Endothelial cell of umbilical vein (primary cell): ENCODE measurements at regions not wholly inside any gene's neighbourhood (a gene's known extent, or its start where the extent isn't known, plus 50 kb on each side); places are given as distances from the start of the nearest gene placed in this dataset.

Source experiments
- BruUV-seq: library from RNA; stranded (reverse); fragments of 400-500 nt; replicated peaks from 2 replicates; lab custom pipeline; 2021; lab: Mats Ljungman, UMichigan
- CTCF ChIA-PET: fragments of 300-600, 350-600 bp; sonication (Branson Sonifier 250); formaldehyde crosslinking; loops from one replicate; lab custom pipeline; 2021; ENCODE audit warnings: antibody characterized with exemption, inconsistent platforms; lab: Charles Lee
- POLR2A ChIA-PET: fragments of 300-600, 350-600 bp; sonication (Branson Sonifier 250); formaldehyde crosslinking; loops from one replicate; lab custom pipeline; 2021; ENCODE audit warnings: antibody characterized with exemption, inconsistent platforms; lab: Charles Lee
- DNase-seq: peaks from one replicate; pipeline ENCODE4 v3.0.0-alpha.2; 2011; ENCODE audit warnings: low read depth, low spot score
- FAIRE-seq: peaks from 2 replicates; lab custom pipeline; 2011; peaks lifted over from hg19 to GRCh38; lab: Jason Lieb, UNC
- H2AFZ ChIP-seq: 2 replicates; pipeline ENCODE4 v1.6.0; 2012; ENCODE audit warnings: low read depth, low read length, control low read depth, inconsistent platforms
- H3K27ac ChIP-seq: 2 replicates; pipeline ENCODE4 v1.5.1; 2011; ENCODE audit warnings: low read depth, mild to moderate bottlenecking, control low read depth, low read length, moderate library complexity; ENCODE audit not compliant: insufficient read depth
- H3K27me3 ChIP-seq, 2 experiments: 2 replicates each; pipeline versions ENCODE4 v1.6.0 to v1.6.1; 2011; ENCODE audit warnings: low read length in 2 of 2, mixed read lengths in 1 of 2; ENCODE audit not compliant: control insufficient read depth in 2 of 2, insufficient read depth in 2 of 2
- H3K36me3 ChIP-seq, 2 experiments: 2 replicates in 1 of 2; 3 replicates in 1 of 2; pipeline ENCODE4 v1.5.1; 2011; ENCODE audit warnings: low read length in 2 of 2, mild to moderate bottlenecking in 1 of 2, moderate library complexity in 1 of 2; ENCODE audit not compliant: control insufficient read depth in 2 of 2, insufficient read depth in 2 of 2; ENCODE audit errors: extremely low read depth in 1 of 2
- H3K4me1 ChIP-seq: 3 replicates; pipeline ENCODE4 v1.5.1; 2011; ENCODE audit warnings: mild to moderate bottlenecking, low read length; ENCODE audit not compliant: control insufficient read depth, insufficient read depth; ENCODE audit errors: extremely low read depth
- H3K4me2 ChIP-seq: 2 replicates; pipeline ENCODE4 v1.6.1; 2011; ENCODE audit warnings: low read length, control low read depth, mixed read lengths; ENCODE audit not compliant: insufficient read depth
- H3K4me3 ChIP-seq, 3 experiments: fragments of 200-600 bp in 1 of 3; sonication (generic), shearing (Covaris generic) in 1 of 3; replicated peaks in 1 of 3; 2 replicates each; pipeline ENCODE4 v1.5.1; 2011 to 2016; ENCODE audit warnings: control low read depth in 3 of 3, low read length in 3 of 3, mild to moderate bottlenecking in 2 of 3, inconsistent platforms in 1 of 3, low read depth in 1 of 3, moderate library complexity in 1 of 3; ENCODE audit not compliant: insufficient read depth in 1 of 3
- H3K79me2 ChIP-seq: 2 replicates; pipeline ENCODE4 v1.6.0; 2012; ENCODE audit warnings: low read length, inconsistent platforms; ENCODE audit not compliant: control insufficient read depth, insufficient read depth
- H3K9ac ChIP-seq: replicated peaks from 2 replicates; pipeline ENCODE3; 2011; ENCODE audit warnings: low read length, control low read depth; ENCODE audit not compliant: insufficient read depth; ENCODE audit errors: extremely low read depth
- H3K9me1 ChIP-seq: replicated peaks from 3 replicates; pipeline ENCODE4 v1.6.0; 2011; ENCODE audit warnings: mild to moderate bottlenecking, low read length; ENCODE audit not compliant: control insufficient read depth, insufficient read depth; ENCODE audit errors: extremely low read depth
- H3K9me3 ChIP-seq: replicated peaks from 2 replicates; pipeline ENCODE4 v1.5.1; 2012; ENCODE audit warnings: low read length, inconsistent platforms; ENCODE audit not compliant: control insufficient read depth, insufficient read depth
- H4K20me1 ChIP-seq: replicated peaks from 2 replicates; pipeline ENCODE3; 2011; ENCODE audit warnings: mild to moderate bottlenecking, low read length; ENCODE audit not compliant: control insufficient read depth, insufficient read depth; ENCODE audit errors: extremely low read depth
- EZH2 ChIP-seq: IDR thresholded peaks from 2 replicates; pipeline ENCODE4 v1.6.1; 2012; ENCODE audit warnings: borderline replicate concordance, low read depth, mild to moderate bottlenecking, moderate library complexity, low read length, inconsistent platforms; ENCODE audit not compliant: severe bottlenecking
- FOS ChIP-seq: IDR thresholded peaks from 2 replicates; pipeline ENCODE4 v1.6.1; 2011; ENCODE audit warnings: mild to moderate bottlenecking, low read length, moderate library complexity, borderline replicate concordance; ENCODE audit not compliant: insufficient read depth
- GATA2 ChIP-seq: IDR thresholded peaks from 2 replicates; pipeline ENCODE4 v1.7.0; 2011; ENCODE audit warnings: low read depth, mild to moderate bottlenecking, moderate library complexity, mixed read lengths, low read length; ENCODE audit not compliant: insufficient read length, insufficient read depth
- JUN ChIP-seq: IDR thresholded peaks from 2 replicates; pipeline ENCODE4 v1.6.1; 2011; ENCODE audit warnings: borderline replicate concordance, low read depth; ENCODE audit not compliant: insufficient read length, insufficient read depth
- MYC ChIP-seq: IDR thresholded peaks from one replicate; pipeline ENCODE4 v1.6.1; 2011; ENCODE audit warnings: mild to moderate bottlenecking, low read depth, low read length
- POLR2A ChIP-seq: IDR thresholded peaks from 2 replicates; pipeline ENCODE4 v1.6.1; 2012; ENCODE audit warnings: low read depth, mild to moderate bottlenecking, control low read depth, low read length
- POLR2AphosphoS5 ChIP-seq: IDR thresholded peaks from 2 replicates; pipeline ENCODE4 v1.6.1; 2012; ENCODE audit warnings: low read depth, mild to moderate bottlenecking, control low read depth, low read length, moderate library complexity; ENCODE audit not compliant: insufficient read depth
- dilution Hi-C: fragments of 300-500 bp; cut with MboI; formaldehyde crosslinking; loops from one replicate; pipeline ENCODE4 v1.15.0; 2019; ENCODE audit warnings: low sequenced_read_pairs; ENCODE audit not compliant: extremely low pct_ligation_motif_present
- intact Hi-C: fragments of 100-400 bp; cut with micrococcal nuclease; formaldehyde crosslinking; loops from one replicate; pipeline ENCODE4 v1.10.0; 2022
- TF ChIP-seq, protein P1 (sequence below), 2 donors: IDR thresholded peaks; 1 replicate in 1 of 2; 2 replicates in 1 of 2; pipeline ENCODE4 v1.5.1; 2011; ENCODE audit warnings: low read length in 2 of 2, mild to moderate bottlenecking in 2 of 2, moderate library complexity in 2 of 2, control low read depth in 1 of 2, inconsistent platforms in 1 of 2, low read depth in 1 of 2; ENCODE audit not compliant: insufficient read depth in 1 of 2; ENCODE audit errors: extremely low read depth in 1 of 2
- TF ChIP-seq, protein P2 (sequence below): IDR thresholded peaks from 2 replicates; pipeline ENCODE4 v1.6.1; 2011; ENCODE audit not compliant: insufficient read depth, insufficient read length

DNA sequence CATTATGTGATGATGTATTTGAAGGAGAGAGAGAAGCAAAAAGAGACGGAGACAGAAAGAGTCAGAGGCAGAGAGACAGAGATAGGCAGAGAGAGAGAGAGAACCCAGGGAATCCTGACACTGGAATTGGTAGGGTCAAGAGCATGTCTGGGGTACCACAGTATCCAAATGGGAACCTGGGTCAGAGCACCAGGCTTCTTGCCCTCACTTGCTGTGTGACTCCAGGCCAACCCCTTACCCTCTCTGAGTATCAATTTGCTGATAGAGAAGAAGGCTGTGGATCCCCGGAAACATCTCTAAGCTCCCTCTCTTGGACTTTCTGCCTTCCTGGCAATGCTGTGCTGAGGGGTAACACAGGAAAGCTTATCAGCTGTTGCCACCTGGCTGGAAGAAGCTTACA, 385.3 kb upstream of the SULF2 start:
- Histone ChIP-seq H3K27ac (no peak overlapping the region), H3K4me3 (no peak overlapping the region), H3K36me3 (no peaks in the 10 kb centered on the region), H4K20me1 (no peaks in the 10 kb centered on the region), H2AFZ (no peak overlapping the region), H3K27me3 (peaks cover 0 to 12% of the 10 kb centered on the region in 2 experiments), H3K4me2 (no peak overlapping the region), H3K9ac (no peak overlapping the region), H3K9me3 (no peaks in the 10 kb centered on the region), H3K79me2 (no peaks in the 10 kb centered on the region), H3K4me1 (no peaks in the 10 kb centered on the region), H3K9me1 (no peaks in the 10 kb centered on the region)
- intact Hi-C loops, result no loop called here
- DNase-seq (no peak), FAIRE-seq (no peak)
- ChIA-PET CTCF (no interaction called here), POLR2A (no interaction called here)
- no TSS peak for BruUV-seq
- TF ChIP-seq, protein P1, sequence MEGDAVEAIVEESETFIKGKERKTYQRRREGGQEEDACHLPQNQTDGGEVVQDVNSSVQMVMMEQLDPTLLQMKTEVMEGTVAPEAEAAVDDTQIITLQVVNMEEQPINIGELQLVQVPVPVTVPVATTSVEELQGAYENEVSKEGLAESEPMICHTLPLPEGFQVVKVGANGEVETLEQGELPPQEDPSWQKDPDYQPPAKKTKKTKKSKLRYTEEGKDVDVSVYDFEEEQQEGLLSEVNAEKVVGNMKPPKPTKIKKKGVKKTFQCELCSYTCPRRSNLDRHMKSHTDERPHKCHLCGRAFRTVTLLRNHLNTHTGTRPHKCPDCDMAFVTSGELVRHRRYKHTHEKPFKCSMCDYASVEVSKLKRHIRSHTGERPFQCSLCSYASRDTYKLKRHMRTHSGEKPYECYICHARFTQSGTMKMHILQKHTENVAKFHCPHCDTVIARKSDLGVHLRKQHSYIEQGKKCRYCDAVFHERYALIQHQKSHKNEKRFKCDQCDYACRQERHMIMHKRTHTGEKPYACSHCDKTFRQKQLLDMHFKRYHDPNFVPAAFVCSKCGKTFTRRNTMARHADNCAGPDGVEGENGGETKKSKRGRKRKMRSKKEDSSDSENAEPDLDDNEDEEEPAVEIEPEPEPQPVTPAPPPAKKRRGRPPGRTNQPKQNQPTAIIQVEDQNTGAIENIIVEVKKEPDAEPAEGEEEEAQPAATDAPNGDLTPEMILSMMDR (IDR thresholded peaks at IDR 0.05; ENCODE audit: extremely low read depth in 1 of 2, insufficient read depth in 1 of 2, low read depth in 1 of 2, low read length in 2 of 2), result no peak
- TF ChIP-seq FOS, result no peak
- TF ChIP-seq JUN, result no peak
- no peak for TF ChIP-seq POLR2AphosphoS5
- no peak for TF ChIP-seq MYC
- TF ChIP-seq GATA2, result no peak
- no peak for TF ChIP-seq EZH2
- TF ChIP-seq POLR2A, result no peak
- TF ChIP-seq, protein P2, sequence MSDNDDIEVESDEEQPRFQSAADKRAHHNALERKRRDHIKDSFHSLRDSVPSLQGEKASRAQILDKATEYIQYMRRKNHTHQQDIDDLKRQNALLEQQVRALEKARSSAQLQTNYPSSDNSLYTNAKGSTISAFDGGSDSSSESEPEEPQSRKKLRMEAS, result no peak
- dilution Hi-C loops, result no loop called here
